Endothelial cell of umbilical vein (primary cell): ENCODE measurements at regions not wholly inside any gene's neighbourhood (a gene's known extent, or its start where the extent isn't known, plus 50 kb on each side); places are given as distances from the start of the nearest gene placed in this dataset. TPM values are rescaled to one million over a fixed set of nuclear protein-coding genes. Genes with fewer than 3 reads are reported as not detected.

Experiments
- BruUV-seq: library from RNA; stranded (reverse); fragments of 400-500 nt; replicated peaks from 2 replicates; lab custom pipeline; 2021; lab: Mats Ljungman, UMichigan
- CTCF ChIA-PET: fragments of 300-600, 350-600 bp; sonication (Branson Sonifier 250); formaldehyde crosslinking; loops from one replicate; lab custom pipeline; 2021; ENCODE audit warnings: antibody characterized with exemption, inconsistent platforms; lab: Charles Lee
- POLR2A ChIA-PET: fragments of 300-600, 350-600 bp; sonication (Branson Sonifier 250); formaldehyde crosslinking; loops from one replicate; lab custom pipeline; 2021; ENCODE audit warnings: antibody characterized with exemption, inconsistent platforms; lab: Charles Lee
- DNase-seq: peaks from one replicate; pipeline ENCODE4 v3.0.0-alpha.2; 2011; ENCODE audit warnings: low read depth, low spot score
- FAIRE-seq: peaks from 2 replicates; lab custom pipeline; 2011; peaks lifted over from hg19 to GRCh38; lab: Jason Lieb, UNC
- H2AFZ ChIP-seq: 2 replicates; pipeline ENCODE4 v1.6.0; 2012; ENCODE audit warnings: low read depth, low read length, control low read depth, inconsistent platforms
- H3K27ac ChIP-seq: 2 replicates; pipeline ENCODE4 v1.5.1; 2011; ENCODE audit warnings: low read depth, mild to moderate bottlenecking, control low read depth, low read length, moderate library complexity; ENCODE audit not compliant: insufficient read depth
- H3K27me3 ChIP-seq, 2 experiments: 2 replicates each; pipeline versions ENCODE4 v1.6.0 to v1.6.1; 2011; ENCODE audit warnings: low read length in 2 of 2, mixed read lengths in 1 of 2; ENCODE audit not compliant: control insufficient read depth in 2 of 2, insufficient read depth in 2 of 2
- H3K36me3 ChIP-seq, 2 experiments: 2 replicates in 1 of 2; 3 replicates in 1 of 2; pipeline ENCODE4 v1.5.1; 2011; ENCODE audit warnings: low read length in 2 of 2, mild to moderate bottlenecking in 1 of 2, moderate library complexity in 1 of 2; ENCODE audit not compliant: control insufficient read depth in 2 of 2, insufficient read depth in 2 of 2; ENCODE audit errors: extremely low read depth in 1 of 2
- H3K4me1 ChIP-seq: 3 replicates; pipeline ENCODE4 v1.5.1; 2011; ENCODE audit warnings: mild to moderate bottlenecking, low read length; ENCODE audit not compliant: control insufficient read depth, insufficient read depth; ENCODE audit errors: extremely low read depth
- H3K4me2 ChIP-seq: 2 replicates; pipeline ENCODE4 v1.6.1; 2011; ENCODE audit warnings: low read length, control low read depth, mixed read lengths; ENCODE audit not compliant: insufficient read depth
- H3K4me3 ChIP-seq, 3 experiments: fragments of 200-600 bp in 1 of 3; sonication (generic), shearing (Covaris generic) in 1 of 3; replicated peaks in 1 of 3; 2 replicates each; pipeline ENCODE4 v1.5.1; 2011 to 2016; ENCODE audit warnings: control low read depth in 3 of 3, low read length in 3 of 3, mild to moderate bottlenecking in 2 of 3, inconsistent platforms in 1 of 3, low read depth in 1 of 3, moderate library complexity in 1 of 3; ENCODE audit not compliant: insufficient read depth in 1 of 3
- H3K79me2 ChIP-seq: 2 replicates; pipeline ENCODE4 v1.6.0; 2012; ENCODE audit warnings: low read length, inconsistent platforms; ENCODE audit not compliant: control insufficient read depth, insufficient read depth
- H3K9ac ChIP-seq: replicated peaks from 2 replicates; pipeline ENCODE3; 2011; ENCODE audit warnings: low read length, control low read depth; ENCODE audit not compliant: insufficient read depth; ENCODE audit errors: extremely low read depth
- H3K9me1 ChIP-seq: replicated peaks from 3 replicates; pipeline ENCODE4 v1.6.0; 2011; ENCODE audit warnings: mild to moderate bottlenecking, low read length; ENCODE audit not compliant: control insufficient read depth, insufficient read depth; ENCODE audit errors: extremely low read depth
- H3K9me3 ChIP-seq: replicated peaks from 2 replicates; pipeline ENCODE4 v1.5.1; 2012; ENCODE audit warnings: low read length, inconsistent platforms; ENCODE audit not compliant: control insufficient read depth, insufficient read depth
- H4K20me1 ChIP-seq: replicated peaks from 2 replicates; pipeline ENCODE3; 2011; ENCODE audit warnings: mild to moderate bottlenecking, low read length; ENCODE audit not compliant: control insufficient read depth, insufficient read depth; ENCODE audit errors: extremely low read depth
- EZH2 ChIP-seq: IDR thresholded peaks from 2 replicates; pipeline ENCODE4 v1.6.1; 2012; ENCODE audit warnings: borderline replicate concordance, low read depth, mild to moderate bottlenecking, moderate library complexity, low read length, inconsistent platforms; ENCODE audit not compliant: severe bottlenecking
- FOS ChIP-seq: IDR thresholded peaks from 2 replicates; pipeline ENCODE4 v1.6.1; 2011; ENCODE audit warnings: mild to moderate bottlenecking, low read length, moderate library complexity, borderline replicate concordance; ENCODE audit not compliant: insufficient read depth
- JUN ChIP-seq: IDR thresholded peaks from 2 replicates; pipeline ENCODE4 v1.6.1; 2011; ENCODE audit warnings: borderline replicate concordance, low read depth; ENCODE audit not compliant: insufficient read length, insufficient read depth
- MYC ChIP-seq: IDR thresholded peaks from one replicate; pipeline ENCODE4 v1.6.1; 2011; ENCODE audit warnings: mild to moderate bottlenecking, low read depth, low read length
- POLR2A ChIP-seq: IDR thresholded peaks from 2 replicates; pipeline ENCODE4 v1.6.1; 2012; ENCODE audit warnings: low read depth, mild to moderate bottlenecking, control low read depth, low read length
- dilution Hi-C: fragments of 300-500 bp; cut with MboI; formaldehyde crosslinking; loops from one replicate; pipeline ENCODE4 v1.15.0; 2019; ENCODE audit warnings: low sequenced_read_pairs; ENCODE audit not compliant: extremely low pct_ligation_motif_present
- intact Hi-C: fragments of 100-400 bp; cut with micrococcal nuclease; formaldehyde crosslinking; loops from one replicate; pipeline ENCODE4 v1.10.0; 2022
- microRNA-seq: library from miRNA; unstranded; fragments of <30 nt; microRNA quantifications from one replicate; pipeline ENCODE4 v1.2.0, GENCODE V29; 2021; ENCODE audit warnings: borderline number of aligned reads, borderline replicate concordance
- small RNA-seq: library from RNA; depleted of rRNA; stranded (forward); fragments of <200 nt; gene quantifications from one replicate; pipeline ENCODE3, GENCODE V24; 2012; ENCODE audit warnings: low replicate concordance, low read depth; ENCODE audit not compliant: insufficient read depth, insufficient read length
- TF ChIP-seq, protein P1 (sequence below): IDR thresholded peaks from 2 replicates; pipeline ENCODE4 v1.6.1; 2011; ENCODE audit not compliant: insufficient read depth, insufficient read length
- TF ChIP-seq, protein P2 (sequence below), 2 donors: IDR thresholded peaks; 1 replicate in 1 of 2; 2 replicates in 1 of 2; pipeline ENCODE4 v1.5.1; 2011; ENCODE audit warnings: low read length in 2 of 2, mild to moderate bottlenecking in 2 of 2, moderate library complexity in 2 of 2, control low read depth in 1 of 2, inconsistent platforms in 1 of 2, low read depth in 1 of 2; ENCODE audit not compliant: insufficient read depth in 1 of 2; ENCODE audit errors: extremely low read depth in 1 of 2

GRCh38 chr10:43026039-43026973 lies 50.6 kb upstream of the RET start:
- Histone ChIP-seq H3K9me3 (no peaks in the 10 kb centered on the region), H3K4me2 (no peak overlapping the region), H2AFZ (no peak overlapping the region), H3K4me3 (no peak overlapping the region), H4K20me1 (no peaks in the 10 kb centered on the region), H3K27me3 (no peaks in the 10 kb centered on the region), H3K9me1 (no peaks in the 10 kb centered on the region), H3K27ac (no peak overlapping the region), H3K9ac (no peak overlapping the region), H3K36me3 (no peaks in the 10 kb centered on the region), H3K4me1 (no peaks in the 10 kb centered on the region), H3K79me2 (no peaks in the 10 kb centered on the region)
- POLR2A ChIA-PET = no interaction called here
- intact Hi-C loops (no loop called here), dilution Hi-C loops (no loop called here)
- CTCF ChIA-PET = no interaction called here
- FAIRE-seq = no peak
- BruUV-seq = no TSS peak
- DNase-seq = no peak
- TF ChIP-seq FOS = no peak
- TF ChIP-seq, protein P1, sequence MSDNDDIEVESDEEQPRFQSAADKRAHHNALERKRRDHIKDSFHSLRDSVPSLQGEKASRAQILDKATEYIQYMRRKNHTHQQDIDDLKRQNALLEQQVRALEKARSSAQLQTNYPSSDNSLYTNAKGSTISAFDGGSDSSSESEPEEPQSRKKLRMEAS = no peak
- TF ChIP-seq JUN = no peak
- TF ChIP-seq MYC = no peak
- no peak for TF ChIP-seq EZH2
- TF ChIP-seq, protein P2, sequence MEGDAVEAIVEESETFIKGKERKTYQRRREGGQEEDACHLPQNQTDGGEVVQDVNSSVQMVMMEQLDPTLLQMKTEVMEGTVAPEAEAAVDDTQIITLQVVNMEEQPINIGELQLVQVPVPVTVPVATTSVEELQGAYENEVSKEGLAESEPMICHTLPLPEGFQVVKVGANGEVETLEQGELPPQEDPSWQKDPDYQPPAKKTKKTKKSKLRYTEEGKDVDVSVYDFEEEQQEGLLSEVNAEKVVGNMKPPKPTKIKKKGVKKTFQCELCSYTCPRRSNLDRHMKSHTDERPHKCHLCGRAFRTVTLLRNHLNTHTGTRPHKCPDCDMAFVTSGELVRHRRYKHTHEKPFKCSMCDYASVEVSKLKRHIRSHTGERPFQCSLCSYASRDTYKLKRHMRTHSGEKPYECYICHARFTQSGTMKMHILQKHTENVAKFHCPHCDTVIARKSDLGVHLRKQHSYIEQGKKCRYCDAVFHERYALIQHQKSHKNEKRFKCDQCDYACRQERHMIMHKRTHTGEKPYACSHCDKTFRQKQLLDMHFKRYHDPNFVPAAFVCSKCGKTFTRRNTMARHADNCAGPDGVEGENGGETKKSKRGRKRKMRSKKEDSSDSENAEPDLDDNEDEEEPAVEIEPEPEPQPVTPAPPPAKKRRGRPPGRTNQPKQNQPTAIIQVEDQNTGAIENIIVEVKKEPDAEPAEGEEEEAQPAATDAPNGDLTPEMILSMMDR (IDR thresholded peaks at IDR 0.05; ENCODE audit: extremely low read depth in 1 of 2, insufficient read depth in 1 of 2, low read depth in 1 of 2, low read length in 2 of 2) = no peak
- TF ChIP-seq POLR2A = no peak

Small RNA genes in the stretch of these regions (microRNA-seq; reads per million reads assigned to microRNA genes)
- gene MIR5100 = not detected

Small RNA genes in the stretch of these regions (small RNA-seq; reads per million reads assigned to genes)
- not detected for gene MIR5100
